Neural cell (in vitro differentiated cells): ENCODE measurements at regions not wholly inside any gene's neighbourhood (a gene's known extent, or its start where the extent isn't known, plus 50 kb on each side); places are given as distances from the start of the nearest gene placed in this dataset.

Experiments used
- CTCF ChIP-seq: fragments of 450-650 bp; IDR thresholded peaks from 2 replicates; pipeline ENCODE4 v1.5.1; 2014; ENCODE audit warnings: antibody characterized with exemption, mild to moderate bottlenecking, moderate library complexity; ENCODE audit not compliant: poor library complexity, severe bottlenecking
- POLR2AphosphoS5 ChIP-seq: IDR thresholded peaks from 2 replicates; pipeline ENCODE4 v1.6.1; 2012

- no peak for TF ChIP-seq CTCF
- no peak for TF ChIP-seq POLR2AphosphoS5
Observed at GRCh38 chr3:182735672-182736071, 57.6 kb upstream of the ATP11B start.
